AG09309 (cell line): ENCODE measurements at regions not wholly inside any gene's neighbourhood (a gene's known extent, or its start where the extent isn't known, plus 50 kb on each side); places are given as distances from the start of the nearest gene placed in this dataset.

Experiments used
- DNase-seq: peaks from one replicate; pipeline ENCODE4 v3.0.0-alpha.2; 2010; ENCODE audit warnings: low read depth
- H3K4me3 ChIP-seq: 2 replicates; pipeline ENCODE4 v1.5.1; 2011; ENCODE audit warnings: mild to moderate bottlenecking, low read depth, low read length, moderate library complexity; ENCODE audit not compliant: control insufficient read depth
- TF ChIP-seq, protein P1 (sequence below): IDR thresholded peaks from 2 replicates; pipeline ENCODE4 v1.5.1; 2011; ENCODE audit warnings: mild to moderate bottlenecking, low read depth, low read length, inconsistent platforms; ENCODE audit not compliant: insufficient read depth, control insufficient read depth; ENCODE audit errors: missing control alignments

DNA sequence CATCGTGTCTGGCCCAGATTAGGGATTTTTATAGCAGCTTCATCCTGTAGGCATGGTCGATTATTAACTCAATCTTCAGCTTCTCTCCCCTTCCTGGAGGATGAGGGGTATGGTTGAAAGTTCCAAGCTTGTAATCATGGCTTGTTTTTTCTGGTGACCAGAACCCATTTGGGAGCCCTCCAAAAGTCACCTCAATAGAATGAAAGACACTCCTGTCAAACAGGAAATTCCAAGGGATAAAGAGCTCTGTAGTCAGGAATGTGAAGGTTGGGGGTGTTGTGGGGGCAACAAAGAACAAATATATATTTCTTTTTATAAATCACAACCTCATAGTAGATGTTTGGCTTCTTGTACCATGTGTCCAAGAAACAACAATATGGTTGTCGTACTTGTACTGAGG, 212.7 kb upstream of the ESRRG start:
- no peak for DNase-seq
- no peak overlapping the region for H3K4me3 ChIP-seq
- TF ChIP-seq, protein P1, sequence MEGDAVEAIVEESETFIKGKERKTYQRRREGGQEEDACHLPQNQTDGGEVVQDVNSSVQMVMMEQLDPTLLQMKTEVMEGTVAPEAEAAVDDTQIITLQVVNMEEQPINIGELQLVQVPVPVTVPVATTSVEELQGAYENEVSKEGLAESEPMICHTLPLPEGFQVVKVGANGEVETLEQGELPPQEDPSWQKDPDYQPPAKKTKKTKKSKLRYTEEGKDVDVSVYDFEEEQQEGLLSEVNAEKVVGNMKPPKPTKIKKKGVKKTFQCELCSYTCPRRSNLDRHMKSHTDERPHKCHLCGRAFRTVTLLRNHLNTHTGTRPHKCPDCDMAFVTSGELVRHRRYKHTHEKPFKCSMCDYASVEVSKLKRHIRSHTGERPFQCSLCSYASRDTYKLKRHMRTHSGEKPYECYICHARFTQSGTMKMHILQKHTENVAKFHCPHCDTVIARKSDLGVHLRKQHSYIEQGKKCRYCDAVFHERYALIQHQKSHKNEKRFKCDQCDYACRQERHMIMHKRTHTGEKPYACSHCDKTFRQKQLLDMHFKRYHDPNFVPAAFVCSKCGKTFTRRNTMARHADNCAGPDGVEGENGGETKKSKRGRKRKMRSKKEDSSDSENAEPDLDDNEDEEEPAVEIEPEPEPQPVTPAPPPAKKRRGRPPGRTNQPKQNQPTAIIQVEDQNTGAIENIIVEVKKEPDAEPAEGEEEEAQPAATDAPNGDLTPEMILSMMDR = no peak

DNA sequence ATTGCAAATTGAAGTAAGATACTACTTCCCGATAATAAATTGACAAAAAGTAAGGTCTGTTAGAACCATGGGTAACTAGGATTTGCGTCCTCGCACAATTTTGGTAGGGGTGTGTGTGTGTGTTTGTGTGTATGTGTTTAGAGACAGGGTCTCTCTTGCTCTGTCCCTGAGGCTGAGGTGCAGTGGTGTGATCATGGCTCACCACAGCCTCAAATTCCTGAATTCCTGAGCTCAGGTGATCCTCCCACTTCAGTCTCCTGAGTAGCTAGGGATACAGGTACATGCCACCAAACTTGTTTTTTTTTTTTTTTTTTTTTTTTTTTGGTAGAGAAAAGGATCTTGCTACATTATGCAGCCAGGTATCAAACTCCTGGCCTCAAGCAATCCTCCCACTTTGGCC, 209.2 kb upstream of the ESRRG start:
- no peak overlapping the region for H3K4me3 ChIP-seq
- no peak for DNase-seq
- TF ChIP-seq, protein P1 = no peak

DNA sequence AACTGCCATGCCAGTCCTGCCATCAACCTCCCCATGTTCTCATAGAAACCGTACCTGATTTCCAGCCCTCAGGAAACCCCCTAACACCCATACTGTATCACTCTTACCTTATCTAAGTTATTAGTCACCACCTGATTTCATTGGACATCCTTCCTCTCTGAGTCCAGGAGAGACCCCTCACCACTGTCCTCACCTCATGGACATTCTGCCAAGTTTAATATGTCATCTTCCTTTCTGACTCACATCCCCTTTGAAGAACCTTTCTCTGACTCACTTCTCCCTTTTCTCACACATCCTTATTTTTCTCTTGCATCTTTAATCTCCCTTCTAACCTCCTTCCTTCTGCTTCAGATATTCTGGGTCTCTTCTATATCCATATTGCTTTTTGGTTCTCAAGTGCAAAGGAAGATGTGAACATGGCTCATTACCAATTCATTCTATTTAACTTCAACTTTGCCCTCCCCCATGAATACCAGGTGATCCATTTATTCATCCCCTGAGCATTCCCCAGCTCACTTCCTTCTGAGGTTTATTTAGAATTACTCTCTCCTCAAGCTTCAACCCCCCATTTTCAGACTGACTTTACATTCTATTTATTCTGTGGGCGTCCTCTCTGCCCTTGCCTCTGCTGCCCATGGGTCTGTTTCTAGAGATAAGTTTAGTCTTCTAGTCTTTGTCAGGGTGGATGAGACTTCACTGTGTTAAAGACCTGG, 206.8 kb upstream of the ESRRG start:
- no peak overlapping the region for H3K4me3 ChIP-seq
- DNase-seq = no peak
- TF ChIP-seq, protein P1 = no peak

DNA sequence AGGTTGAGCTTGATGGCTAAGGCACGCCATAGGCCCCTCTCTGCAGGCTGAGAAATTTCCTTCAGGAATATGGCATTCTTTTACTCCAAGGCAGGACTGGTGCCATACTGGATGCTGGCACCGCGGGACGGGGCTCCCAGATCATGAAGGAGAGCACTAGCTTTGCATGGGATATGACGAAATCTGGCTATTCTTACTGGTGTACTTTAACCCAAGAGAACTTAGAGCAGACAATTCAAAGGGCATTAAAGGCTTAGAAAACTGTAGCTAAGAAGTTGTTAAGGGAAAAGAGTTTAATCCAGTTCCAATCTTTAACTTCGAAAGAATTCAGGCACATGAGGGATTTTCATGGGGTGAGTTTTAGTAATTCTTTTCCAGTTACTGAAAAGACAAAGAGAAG, 204.4 kb upstream of the ESRRG start:
- no peak overlapping the region for H3K4me3 ChIP-seq
- DNase-seq = no peak
- TF ChIP-seq, protein P1 = no peak

DNA sequence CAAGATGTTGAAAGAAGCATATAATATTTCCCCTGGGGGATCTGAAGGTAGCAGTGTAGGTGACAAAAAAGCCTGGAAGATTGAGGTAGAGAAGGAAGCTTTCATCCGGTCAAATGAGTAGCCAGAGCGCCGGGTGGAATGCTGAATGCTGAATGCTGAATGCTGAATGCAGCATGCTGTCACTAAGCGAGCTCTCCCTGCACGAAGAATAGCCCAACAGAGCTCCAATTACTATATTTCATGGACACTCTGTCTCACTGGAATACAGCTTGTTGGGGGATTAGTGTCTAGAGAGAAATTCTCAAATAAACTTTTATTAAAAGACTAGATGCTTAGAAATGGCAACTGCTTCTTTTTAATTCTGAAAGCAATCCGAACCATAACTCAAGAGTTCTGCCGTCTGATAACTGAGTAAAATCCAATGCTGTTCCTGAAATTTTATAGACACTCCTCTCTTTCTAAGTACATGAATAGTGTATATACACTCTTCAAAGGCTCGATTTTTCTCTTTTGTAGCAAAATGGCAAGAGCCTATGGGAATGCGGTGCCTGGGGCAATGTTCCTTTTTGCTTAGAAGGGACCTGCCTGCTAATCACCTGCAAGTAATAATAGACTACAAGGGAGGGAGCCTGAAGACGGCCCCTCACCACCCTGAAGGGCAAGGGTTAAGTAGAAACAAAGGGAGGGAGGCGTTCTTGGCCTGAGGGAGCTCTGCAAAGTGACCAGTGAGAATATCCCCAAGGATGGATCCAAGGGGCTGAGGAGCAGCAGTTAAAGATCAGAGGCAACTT, 203.7 kb upstream of the ESRRG start:
- DNase-seq = no peak
- TF ChIP-seq, protein P1 = no peak
- H3K4me3 ChIP-seq = no peak overlapping the region

DNA sequence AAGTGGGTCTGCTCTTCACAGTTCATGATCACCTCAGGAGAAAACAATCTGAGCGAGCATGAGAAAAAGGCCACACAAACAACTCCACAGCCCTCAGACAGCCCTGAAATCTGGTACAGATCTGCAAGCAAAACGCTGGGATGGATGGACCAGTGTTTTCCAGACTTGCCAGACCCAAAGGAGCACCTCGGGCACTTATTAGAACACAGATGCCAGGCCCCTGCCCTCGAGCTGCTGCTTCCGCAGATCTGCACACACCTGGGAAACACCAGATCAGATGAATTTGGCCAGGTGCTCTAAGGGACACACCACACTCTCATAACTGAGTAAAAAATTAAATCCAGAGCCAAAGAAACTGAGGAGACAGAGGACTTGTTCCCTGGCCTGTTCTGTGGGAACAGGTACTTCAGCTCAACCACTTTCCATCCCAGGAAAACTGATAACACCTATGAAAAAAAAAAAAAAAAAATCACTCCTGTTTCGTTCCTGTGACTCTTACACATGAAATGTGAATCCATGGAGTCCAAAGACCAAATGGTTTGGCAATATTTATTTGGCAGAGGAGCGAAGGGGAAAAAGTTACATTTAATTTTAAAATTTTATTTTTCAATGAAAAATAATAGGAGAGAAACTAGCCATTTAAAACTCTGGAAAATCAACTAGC, 202.9 kb upstream of the ESRRG start:
- TF ChIP-seq, protein P1 = no peak
- no peak overlapping the region for H3K4me3 ChIP-seq

More for the DNA sequence above, 202.9 kb upstream of the ESRRG start:
- DNase-seq = no peak
